ENCODE measurements at regions not wholly inside any gene's neighbourhood (a gene's known extent, or its start where the extent isn't known, plus 50 kb on each side); places are given as distances from the start of the nearest gene placed in this dataset.

GRCh38 chr1:219075121-219075879 lies 98.4 kb upstream of the LYPLAL1 start:
- TF ChIP-seq EZH2 (IDR thresholded peaks at IDR 0.05), result no peak
- TF ChIP-seq POLR2AphosphoS5 (IDR thresholded peaks at IDR 0.05; ENCODE audit: borderline replicate concordance, low read depth, low read length), result no peak
